ENCODE measurements at regions not wholly inside any gene's neighbourhood (a gene's known extent, or its start where the extent isn't known, plus 50 kb on each side); places are given as distances from the start of the nearest gene placed in this dataset.

- DNase-seq, result no peak
These were observed 132.9 kb upstream of the FOXF1 start for GRCh38 chr16:86377251-86378022.

- no peak for DNase-seq
These were observed 132.2 kb upstream of the FOXF1 start for GRCh38 chr16:86378128-86378527.

GRCh38 chr16:86378831-86379504 is 131.4 kb upstream of the FOXF1 start:
- no peak for DNase-seq

GRCh38 chr16:86379505-86379846 is 130.9 kb upstream of the FOXF1 start:
- no peak for DNase-seq

GRCh38 chr16:86380030-86380429 is 130.3 kb upstream of the FOXF1 start:
- DNase-seq, result no peak

- DNase-seq, result no peak
These were observed 128.8 kb upstream of the FOXF1 start for GRCh38 chr16:86381491-86381890.

GRCh38 chr16:86382067-86382773 is 128.1 kb upstream of the FOXF1 start:
- no peak for DNase-seq

GRCh38 chr16:86382774-86383407 is 127.4 kb upstream of the FOXF1 start:
- no peak for DNase-seq

- no peak for DNase-seq
These were observed 126.7 kb upstream of the FOXF1 start for GRCh38 chr16:86383488-86384262.

- no peak for DNase-seq
These were observed 126.1 kb upstream of the FOXF1 start for GRCh38 chr16:86384263-86384649.

- DNase-seq, result no peak
These were observed 125.3 kb upstream of the FOXF1 start for GRCh38 chr16:86384980-86385379.

GRCh38 chr16:86387468-86388440 is 122.6 kb upstream of the FOXF1 start:
- no peak for DNase-seq

GRCh38 chr16:86388976-86389375 is 121.4 kb upstream of the FOXF1 start:
- no peak for DNase-seq

GRCh38 chr16:86389566-86390328 is 120.6 kb upstream of the FOXF1 start:
- no peak for DNase-seq

- DNase-seq, result no peak
These were observed 120.0 kb upstream of the FOXF1 start for GRCh38 chr16:86390335-86390734.

- no peak for DNase-seq
These were observed 118.8 kb upstream of the FOXF1 start for GRCh38 chr16:86391486-86391885.

GRCh38 chr16:86391984-86392383 is 118.3 kb upstream of the FOXF1 start:
- DNase-seq, result no peak

GRCh38 chr16:86392436-86393152 is 117.7 kb upstream of the FOXF1 start:
- no peak for DNase-seq

GRCh38 chr16:86393907-86394626 is 116.3 kb upstream of the FOXF1 start:
- no peak for DNase-seq

Data from NCI-H526 (cell line).